HEK293T (cell line): ENCODE measurements at regions not wholly inside any gene's neighbourhood (a gene's known extent, or its start where the extent isn't known, plus 50 kb on each side); places are given as distances from the start of the nearest gene placed in this dataset.

Experiments used
- ARNT ChIP-seq: fragments of 450-650 bp; IDR thresholded peaks from 2 replicates; pipeline ENCODE4 v1.6.1; 2017; ENCODE audit warnings: mild to moderate bottlenecking
- BHLHE40 ChIP-seq: fragments of 450-650 bp; IDR thresholded peaks from 2 replicates; pipeline ENCODE4 v1.6.1; 2016; ENCODE audit warnings: mild to moderate bottlenecking, moderate library complexity, borderline replicate concordance
- CTBP1 ChIP-seq: fragments of 450-650 bp; IDR thresholded peaks from 2 replicates; pipeline ENCODE4 v1.6.1; 2016; ENCODE audit warnings: borderline replicate concordance
- ELF4 ChIP-seq: fragments of 450-650 bp; IDR thresholded peaks from 2 replicates; pipeline ENCODE4 v1.6.1; 2017; ENCODE audit warnings: antibody characterized with exemption
- FOXA1 ChIP-seq: fragments of 450-650 bp; IDR thresholded peaks from 2 replicates; pipeline ENCODE4 v1.6.1; 2016; ENCODE audit warnings: mild to moderate bottlenecking
- FOXM1 ChIP-seq: fragments of 450-650 bp; IDR thresholded peaks from 2 replicates; pipeline ENCODE4 v1.6.1; 2017; ENCODE audit warnings: mild to moderate bottlenecking, borderline replicate concordance
- L3MBTL2 ChIP-seq: fragments of 450-650 bp; conservative IDR thresholded peaks from 2 replicates; pipeline ENCODE4 v1.6.1; 2016; ENCODE audit warnings: mild to moderate bottlenecking
- NFRKB ChIP-seq: fragments of 450-650 bp; IDR thresholded peaks from 2 replicates; pipeline ENCODE4 v1.6.1; 2016; ENCODE audit warnings: mild to moderate bottlenecking, moderate library complexity
- SP1 ChIP-seq: fragments of 450-650 bp; IDR thresholded peaks from 2 replicates; pipeline ENCODE4 v1.6.1; 2017
- TARDBP ChIP-seq: fragments of 450-650 bp; IDR thresholded peaks from 2 replicates; pipeline ENCODE4 v1.6.1; 2016
- ZNF384 ChIP-seq: fragments of 450-650 bp; IDR thresholded peaks from 2 replicates; pipeline ENCODE4 v1.6.1; 2016

DNA sequence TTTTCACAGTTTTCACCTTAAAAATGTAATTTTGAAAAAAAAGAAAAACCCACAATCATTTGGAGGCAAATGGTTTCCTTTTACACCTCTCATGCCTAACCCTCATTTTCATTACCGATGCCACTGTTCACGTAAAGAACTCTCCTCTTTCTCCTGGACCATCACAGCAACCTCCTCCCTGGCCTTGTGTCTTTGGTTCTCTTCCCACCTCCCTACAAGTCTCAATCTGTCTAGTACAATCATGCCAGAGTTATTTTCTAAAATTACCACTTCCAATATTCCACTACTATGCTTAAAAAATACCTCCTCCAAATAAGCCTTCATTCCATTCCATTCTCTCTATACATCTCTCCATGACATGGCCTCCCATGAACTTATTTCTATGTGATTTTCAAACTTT, 77.9 kb upstream of the RIT2 start:
- TF ChIP-seq FOXM1 (no peak), ZNF384 (no peak), ARNT (no peak), TARDBP (no peak), ELF4 (no peak), SP1 (no peak), BHLHE40 (no peak), FOXA1 (no peak), CTBP1 (no peak), L3MBTL2 (no peak), NFRKB (no peak)
